GM12864 (cell line): ENCODE measurements at regions not wholly inside any gene's neighbourhood (a gene's known extent, or its start where the extent isn't known, plus 50 kb on each side); places are given as distances from the start of the nearest gene placed in this dataset.

Experiments used
- DNase-seq: peaks from one replicate; pipeline ENCODE4 v3.0.0-alpha.2; 2011; ENCODE audit warnings: low read depth
- H3K4me3 ChIP-seq: 2 replicates; pipeline ENCODE4 v1.5.1; 2011; ENCODE audit warnings: mild to moderate bottlenecking, low read depth, low read length, control low read depth
- TF ChIP-seq, protein P1 (sequence below): IDR thresholded peaks from 2 replicates; pipeline ENCODE4 v1.5.1; 2011; ENCODE audit warnings: low read depth, mild to moderate bottlenecking, moderate library complexity, low read length, control low read depth, inconsistent platforms; ENCODE audit errors: missing control alignments

GRCh38 chr2:12932192-12932591 is 215.5 kb downstream of the TRIB2 start:
- TF ChIP-seq, protein P1, sequence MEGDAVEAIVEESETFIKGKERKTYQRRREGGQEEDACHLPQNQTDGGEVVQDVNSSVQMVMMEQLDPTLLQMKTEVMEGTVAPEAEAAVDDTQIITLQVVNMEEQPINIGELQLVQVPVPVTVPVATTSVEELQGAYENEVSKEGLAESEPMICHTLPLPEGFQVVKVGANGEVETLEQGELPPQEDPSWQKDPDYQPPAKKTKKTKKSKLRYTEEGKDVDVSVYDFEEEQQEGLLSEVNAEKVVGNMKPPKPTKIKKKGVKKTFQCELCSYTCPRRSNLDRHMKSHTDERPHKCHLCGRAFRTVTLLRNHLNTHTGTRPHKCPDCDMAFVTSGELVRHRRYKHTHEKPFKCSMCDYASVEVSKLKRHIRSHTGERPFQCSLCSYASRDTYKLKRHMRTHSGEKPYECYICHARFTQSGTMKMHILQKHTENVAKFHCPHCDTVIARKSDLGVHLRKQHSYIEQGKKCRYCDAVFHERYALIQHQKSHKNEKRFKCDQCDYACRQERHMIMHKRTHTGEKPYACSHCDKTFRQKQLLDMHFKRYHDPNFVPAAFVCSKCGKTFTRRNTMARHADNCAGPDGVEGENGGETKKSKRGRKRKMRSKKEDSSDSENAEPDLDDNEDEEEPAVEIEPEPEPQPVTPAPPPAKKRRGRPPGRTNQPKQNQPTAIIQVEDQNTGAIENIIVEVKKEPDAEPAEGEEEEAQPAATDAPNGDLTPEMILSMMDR, result no peak

DNA sequence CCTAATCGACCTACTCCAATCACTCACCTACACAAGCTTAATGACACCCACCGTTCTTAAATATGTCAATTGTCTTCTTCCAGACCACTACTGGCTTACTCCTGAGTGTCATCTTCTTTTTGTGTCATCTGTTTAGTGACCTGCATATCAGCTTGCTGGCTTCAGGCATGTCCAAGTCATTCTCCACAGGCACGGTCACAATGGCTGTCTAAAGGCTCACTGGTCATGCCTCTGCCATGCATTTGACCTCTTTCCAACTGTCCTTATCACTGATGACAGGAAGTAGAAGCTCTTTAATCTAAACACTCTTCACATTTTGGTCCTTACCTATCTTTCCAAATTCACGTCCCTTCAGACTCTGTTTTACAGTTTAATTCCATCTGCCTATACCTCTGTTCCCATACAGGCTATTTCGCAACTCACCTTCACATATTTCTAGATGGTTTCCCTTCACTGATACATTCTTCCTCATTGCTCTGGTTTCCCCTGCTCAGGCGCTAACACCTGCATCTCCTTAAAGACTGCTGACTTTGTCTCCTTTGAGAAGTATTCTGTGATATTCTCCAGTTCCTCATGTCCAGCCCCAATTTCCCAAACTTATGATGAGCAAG is 217.5 kb downstream of the TRIB2 start:
- TF ChIP-seq, protein P1, result no peak
- H3K4me3 ChIP-seq, result no peak overlapping the region

More at GRCh38 chr2:12932192-12932591, 215.5 kb downstream of the TRIB2 start:
- DNase-seq, result no peak
- no peak overlapping the region for H3K4me3 ChIP-seq

GRCh38 chr2:12935222-12935621 is 218.5 kb downstream of the TRIB2 start:
- TF ChIP-seq, protein P1, result no peak
- no peak overlapping the region for H3K4me3 ChIP-seq
- no peak for DNase-seq

More for the DNA sequence above, 217.5 kb downstream of the TRIB2 start:
- no peak for DNase-seq

DNA sequence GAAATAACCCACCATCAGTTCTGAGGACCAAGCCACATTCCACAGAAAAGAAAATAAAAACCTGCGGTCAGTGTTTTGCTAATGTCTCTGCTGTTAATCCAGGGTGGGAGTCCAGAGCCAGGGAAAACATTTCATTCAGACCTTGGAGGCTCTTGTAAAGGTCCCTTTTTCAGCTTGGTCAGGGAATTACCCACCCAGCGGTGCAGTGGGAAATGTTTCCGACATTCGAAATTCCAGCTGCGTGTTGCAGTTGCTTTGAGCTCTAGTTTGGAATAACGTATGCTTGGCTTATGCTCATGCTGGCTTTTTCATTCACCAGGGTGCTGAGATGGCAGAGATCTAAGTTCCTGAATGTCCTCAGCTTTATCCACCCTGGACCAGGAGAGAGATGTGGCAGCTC is 219.1 kb downstream of the TRIB2 start:
- TF ChIP-seq, protein P1, result no peak
- H3K4me3 ChIP-seq, result no peak overlapping the region
- no peak for DNase-seq

- no peak overlapping the region for H3K4me3 ChIP-seq
- DNase-seq, result no peak
Observed at GRCh38 chr2:12941203-12941602, 224.5 kb downstream of the TRIB2 start.

GRCh38 chr2:12948231-12948960 is 231.7 kb downstream of the TRIB2 start:
- H3K4me3 ChIP-seq, result no peak overlapping the region
- TF ChIP-seq, protein P1, result no peak
- DNase-seq, result no peak

More at GRCh38 chr2:12941203-12941602, 224.5 kb downstream of the TRIB2 start:
- TF ChIP-seq, protein P1, result no peak
